ENCODE measurements at regions not wholly inside any gene's neighbourhood (a gene's known extent, or its start where the extent isn't known, plus 50 kb on each side); places are given as distances from the start of the nearest gene placed in this dataset.
"Not testable (repeated sequence)": the region's sequence is repeated elsewhere in the genome, so short reads cannot be mapped to it uniquely, and the experiment has no call there.

- Mint-ChIP-seq H3K36me3 (ENCODE audit: low read depth) (no peaks in the 10 kb centered on the region), H3K27me3 (ENCODE audit: low read depth) (peaks cover 12% of the 10 kb centered on the region), H3K4me3 (no peak overlapping the region), H3K4me1 (ENCODE audit: low read depth) (no peaks in the 10 kb centered on the region), H3K27ac (no peak overlapping the region), H3K9me3 (ENCODE audit: insufficient read depth) (no peaks in the 10 kb centered on the region)
- CTCF ChIA-PET, result interaction anchor here (0.7 kb wide), 1 partner anchor 707 kb away, joined by 3 read pairs; no protein-coding TSS in a partner anchor
- DNase-seq (no peak), ATAC-seq (no peak)
- POLR2A ChIA-PET, result no interaction called here
Measured at GRCh38 chr14:70269582-70269981, 80.8 kb upstream of the SLC8A3 start.

- DNase-seq (no peak), ATAC-seq (no peak)
- Mint-ChIP-seq H3K27me3 (ENCODE audit: low read depth) (peaks cover 12% of the 10 kb centered on the region), H3K36me3 (ENCODE audit: low read depth) (no peaks in the 10 kb centered on the region), H3K9me3 (ENCODE audit: insufficient read depth) (no peaks in the 10 kb centered on the region), H3K4me1 (ENCODE audit: low read depth) (no peaks in the 10 kb centered on the region), H3K27ac (no peak overlapping the region), H3K4me3 (no peak overlapping the region)
- CTCF ChIA-PET, result no interaction called here
- POLR2A ChIA-PET, result no interaction called here
Measured at GRCh38 chr14:70268760-70269159, 80.0 kb upstream of the SLC8A3 start.

GRCh38 chr14:70266157-70266556 lies 77.4 kb upstream of the SLC8A3 start:
- no peak overlapping the region for H3K4me3 Mint-ChIP-seq
- ATAC-seq (no peak), DNase-seq (no peak)
- ChIA-PET CTCF (no interaction called here), POLR2A (interaction anchor here (0.5 kb wide), 1 partner anchor 369 kb away, joined by 4 read pairs; no protein-coding TSS in a partner anchor)
- H3K36me3 Mint-ChIP-seq (ENCODE audit: low read depth), result no peaks in the 10 kb centered on the region
- no peaks in the 10 kb centered on the region for H3K4me1 Mint-ChIP-seq (ENCODE audit: low read depth)
- peaks cover 26% of the 10 kb centered on the region for H3K27me3 Mint-ChIP-seq (ENCODE audit: low read depth)
- no peak overlapping the region for H3K27ac Mint-ChIP-seq
- H3K9me3 Mint-ChIP-seq (ENCODE audit: insufficient read depth), result no peaks in the 10 kb centered on the region

GRCh38 chr14:70265422-70265821 lies 76.7 kb upstream of the SLC8A3 start:
- Mint-ChIP-seq H3K36me3 (ENCODE audit: low read depth) (no peaks in the 10 kb centered on the region), H3K4me3 (no peak overlapping the region), H3K9me3 (ENCODE audit: insufficient read depth) (no peaks in the 10 kb centered on the region), H3K27me3 (ENCODE audit: low read depth) (peaks cover 26% of the 10 kb centered on the region), H3K4me1 (ENCODE audit: low read depth) (no peaks in the 10 kb centered on the region), H3K27ac (no peak overlapping the region)
- ChIA-PET POLR2A (no interaction called here), CTCF (no interaction called here)
- ATAC-seq, result no peak
- no peak for DNase-seq

- peaks cover 7% of the 10 kb centered on the region for H3K4me1 Mint-ChIP-seq (ENCODE audit: low read depth)
- ChIA-PET POLR2A (no interaction called here), CTCF (interaction anchor here (1.4 kb wide), 1 partner anchor 172 kb away, joined by 4 read pairs; no protein-coding TSS in a partner anchor)
- no peak for DNase-seq
- H3K9me3 Mint-ChIP-seq (ENCODE audit: insufficient read depth), result peaks cover 3% of the 10 kb centered on the region
- ATAC-seq, result no peak
- H3K27me3 Mint-ChIP-seq (ENCODE audit: low read depth), result peaks cover 44% of the 10 kb centered on the region
- H3K36me3 Mint-ChIP-seq (ENCODE audit: low read depth), result no peaks in the 10 kb centered on the region
- H3K27ac Mint-ChIP-seq, result no peak overlapping the region
- no peak overlapping the region for H3K4me3 Mint-ChIP-seq
Measured at GRCh38 chr14:70259420-70259819, 70.7 kb upstream of the SLC8A3 start.

- peaks cover 51% of the 10 kb centered on the region for H3K27me3 Mint-ChIP-seq (ENCODE audit: low read depth)
- ATAC-seq, result no peak
- POLR2A ChIA-PET, result no interaction called here
- no peak overlapping the region for H3K4me3 Mint-ChIP-seq
- peaks cover 7% of the 10 kb centered on the region for H3K4me1 Mint-ChIP-seq (ENCODE audit: low read depth)
- DNase-seq, result peak; percentile 40
- H3K9me3 Mint-ChIP-seq (ENCODE audit: insufficient read depth), result peaks cover 3% of the 10 kb centered on the region
- H3K27ac Mint-ChIP-seq, result no peak overlapping the region
- peaks cover 1% of the 10 kb centered on the region for H3K36me3 Mint-ChIP-seq (ENCODE audit: low read depth)
- CTCF ChIA-PET, result interaction anchor here (0.7 to 1.2 kb wide), 2 partner anchors 16 to 20 kb away, joined by 3 read pairs; no protein-coding TSS in a partner anchor
Measured at GRCh38 chr14:70257526-70257925, 68.8 kb upstream of the SLC8A3 start.

GRCh38 chr14:70256601-70257000 lies 67.8 kb upstream of the SLC8A3 start:
- H3K9me3 Mint-ChIP-seq (ENCODE audit: insufficient read depth), result peaks cover 3% of the 10 kb centered on the region
- CTCF ChIA-PET, result no interaction called here
- POLR2A ChIA-PET, result no interaction called here
- ATAC-seq, result no peak
- H3K4me1 Mint-ChIP-seq (ENCODE audit: low read depth), result peaks cover 7% of the 10 kb centered on the region
- H3K4me3 Mint-ChIP-seq, result no peak overlapping the region
- H3K36me3 Mint-ChIP-seq (ENCODE audit: low read depth), result peaks cover 1% of the 10 kb centered on the region
- H3K27me3 Mint-ChIP-seq (ENCODE audit: low read depth), result peaks cover 49% of the 10 kb centered on the region
- no peak for DNase-seq
- H3K27ac Mint-ChIP-seq, result no peak overlapping the region

- H3K9me3 Mint-ChIP-seq (ENCODE audit: insufficient read depth); POLR2A ChIA-PET; H3K27ac Mint-ChIP-seq; H3K4me1 Mint-ChIP-seq (ENCODE audit: low read depth); H3K36me3 Mint-ChIP-seq (ENCODE audit: low read depth): not testable (repeated sequence)
- DNase-seq, result peak; percentile 24
- Mint-ChIP-seq H3K4me3 (peak overlapping the region; percentile 42), H3K27me3 (ENCODE audit: low read depth) (peaks cover 57% of the 10 kb centered on the region)
- CTCF ChIA-PET, result interaction anchor here (0.6 to 1.7 kb wide), 2 partner anchors 44 to 164 kb away, joined by 3 read pairs; no protein-coding TSS in a partner anchor
- ATAC-seq, result peak; percentile 51
Measured at GRCh38 chr14:70255071-70256057, 66.6 kb upstream of the SLC8A3 start.

GRCh38 chr14:70254476-70254961 lies 65.8 kb upstream of the SLC8A3 start:
- ATAC-seq (peak; percentile 61), DNase-seq (no peak)
- H3K27ac Mint-ChIP-seq, result no peak overlapping the region
- peak overlapping the region; percentile 7 for H3K4me3 Mint-ChIP-seq
- ChIA-PET POLR2A (no interaction called here), CTCF (interaction anchor here (0.6 to 1.7 kb wide), 2 partner anchors 25 to 43 kb away, joined by 3 read pairs; no protein-coding TSS in a partner anchor)
- peaks cover 7% of the 10 kb centered on the region for H3K4me1 Mint-ChIP-seq (ENCODE audit: low read depth)
- H3K36me3 Mint-ChIP-seq (ENCODE audit: low read depth), result peaks cover 1% of the 10 kb centered on the region
- H3K27me3 Mint-ChIP-seq (ENCODE audit: low read depth), result peaks cover 62% of the 10 kb centered on the region
- H3K9me3 Mint-ChIP-seq (ENCODE audit: insufficient read depth), result peaks cover 3% of the 10 kb centered on the region

- DNase-seq; H3K36me3 Mint-ChIP-seq (ENCODE audit: low read depth); CTCF ChIA-PET; H3K9me3 Mint-ChIP-seq (ENCODE audit: insufficient read depth); H3K4me1 Mint-ChIP-seq (ENCODE audit: low read depth); H3K27ac Mint-ChIP-seq; H3K4me3 Mint-ChIP-seq; ATAC-seq; POLR2A ChIA-PET: not testable (repeated sequence)
- peaks cover 58% of the 10 kb centered on the region for H3K27me3 Mint-ChIP-seq (ENCODE audit: low read depth)
Measured at GRCh38 chr14:70253547-70253946, 64.8 kb upstream of the SLC8A3 start.

GRCh38 chr14:70245026-70245425 lies 56.3 kb upstream of the SLC8A3 start:
- no peak for DNase-seq
- POLR2A ChIA-PET, result no interaction called here
- H3K27ac Mint-ChIP-seq, result no peak overlapping the region
- no peak for ATAC-seq
- no peaks in the 10 kb centered on the region for H3K9me3 Mint-ChIP-seq (ENCODE audit: insufficient read depth)
- no peak overlapping the region for H3K4me3 Mint-ChIP-seq
- H3K27me3 Mint-ChIP-seq (ENCODE audit: low read depth), result peaks cover 37% of the 10 kb centered on the region
- CTCF ChIA-PET, result no interaction called here
- no peaks in the 10 kb centered on the region for H3K36me3 Mint-ChIP-seq (ENCODE audit: low read depth)
- H3K4me1 Mint-ChIP-seq (ENCODE audit: low read depth), result no peaks in the 10 kb centered on the region

GRCh38 chr14:70239802-70240201 lies 51.1 kb upstream of the SLC8A3 start:
- no peaks in the 10 kb centered on the region for H3K36me3 Mint-ChIP-seq (ENCODE audit: low read depth)
- H3K27me3 Mint-ChIP-seq (ENCODE audit: low read depth), result peaks cover 33% of the 10 kb centered on the region
- CTCF ChIA-PET, result no interaction called here
- no peaks in the 10 kb centered on the region for H3K9me3 Mint-ChIP-seq (ENCODE audit: insufficient read depth)
- H3K4me1 Mint-ChIP-seq (ENCODE audit: low read depth), result no peaks in the 10 kb centered on the region
- no peak overlapping the region for H3K27ac Mint-ChIP-seq
- H3K4me3 Mint-ChIP-seq, result no peak overlapping the region
- DNase-seq (no peak), ATAC-seq (no peak)
- POLR2A ChIA-PET, result no interaction called here
